ACHN (cell line): ENCODE measurements at regions not wholly inside any gene's neighbourhood (a gene's known extent, or its start where the extent isn't known, plus 50 kb on each side); places are given as distances from the start of the nearest gene placed in this dataset.

Experiments
- DNase-seq: peaks from one replicate; pipeline ENCODE4 v3.0.0-alpha.2; 2015
- in situ Hi-C: cut with HindIII; loops from 2 replicates; pipeline ENCODE4 v1.10.0; 2017; ENCODE audit warnings: low sequenced_read_pairs, low pct_ligation_motif_present, low pct_unique_long_range_greater_than_20kb

GRCh38 chr3:145820170-145820569, 340.8 kb downstream of the PLOD2 start:
- in situ Hi-C loops, result no loop called here
- DNase-seq, result no peak

- in situ Hi-C loops, result no loop called here
- no peak for DNase-seq
These were observed 318.6 kb downstream of the PLOD2 start for GRCh38 chr3:145842294-145842902.

GRCh38 chr3:145843561-145843960, 317.4 kb downstream of the PLOD2 start:
- DNase-seq, result no peak
- in situ Hi-C loops, result no loop called here

- no peak for DNase-seq
- in situ Hi-C loops, result no loop called here
These were observed 311.9 kb downstream of the PLOD2 start for GRCh38 chr3:145849115-145849514.

GRCh38 chr3:145854499-145854898, 306.5 kb downstream of the PLOD2 start:
- in situ Hi-C loops, result no loop called here
- DNase-seq, result no peak

- no peak for DNase-seq
- in situ Hi-C loops, result no loop called here
These were observed 303.0 kb downstream of the PLOD2 start for GRCh38 chr3:145857956-145858355.

- no peak for DNase-seq
- in situ Hi-C loops, result no loop called here
These were observed 296.6 kb downstream of the PLOD2 start for GRCh38 chr3:145864336-145864735.

GRCh38 chr3:145865399-145866018, 295.5 kb downstream of the PLOD2 start:
- DNase-seq, result no peak
- in situ Hi-C loops, result no loop called here

GRCh38 chr3:145869958-145870357, 291.0 kb downstream of the PLOD2 start:
- in situ Hi-C loops, result no loop called here

GRCh38 chr3:145882436-145882835, 278.5 kb downstream of the PLOD2 start:
- in situ Hi-C loops, result no loop called here
- no peak for DNase-seq

More at GRCh38 chr3:145869958-145870357, 291.0 kb downstream of the PLOD2 start:
- no peak for DNase-seq

GRCh38 chr3:145889730-145890129, 271.3 kb downstream of the PLOD2 start:
- DNase-seq, result no peak
- in situ Hi-C loops, result no loop called here

GRCh38 chr3:145892869-145893268, 268.1 kb downstream of the PLOD2 start:
- in situ Hi-C loops, result no loop called here
- no peak for DNase-seq

GRCh38 chr3:145893331-145893730, 267.7 kb downstream of the PLOD2 start:
- DNase-seq, result no peak
- in situ Hi-C loops, result no loop called here

- in situ Hi-C loops, result no loop called here
- DNase-seq, result no peak
These were observed 262.5 kb downstream of the PLOD2 start for GRCh38 chr3:145898487-145898886.

- in situ Hi-C loops, result no loop called here
- DNase-seq, result no peak
These were observed 261.7 kb downstream of the PLOD2 start for GRCh38 chr3:145899241-145899640.

- no peak for DNase-seq
- in situ Hi-C loops, result no loop called here
These were observed 260.7 kb downstream of the PLOD2 start for GRCh38 chr3:145900056-145900829.

- no peak for DNase-seq
- in situ Hi-C loops, result no loop called here
These were observed 258.8 kb downstream of the PLOD2 start for GRCh38 chr3:145902166-145902565.

- in situ Hi-C loops, result no loop called here
- DNase-seq, result no peak
These were observed 257.4 kb downstream of the PLOD2 start for GRCh38 chr3:145903472-145904013.

- DNase-seq, result no peak
- in situ Hi-C loops, result no loop called here
These were observed 256.8 kb downstream of the PLOD2 start for GRCh38 chr3:145904138-145904537.
